ENCODE measurements at regions not wholly inside any gene's neighbourhood (a gene's known extent, or its start where the extent isn't known, plus 50 kb on each side); places are given as distances from the start of the nearest gene placed in this dataset.

- no peak for TF ChIP-seq CTCF (IDR thresholded peaks at IDR 0.05; ENCODE audit: low read depth, low read length)
Observed at GRCh38 chr10:94084344-94084743, 90.6 kb downstream of the PLCE1 start.

GRCh38 chr10:94085288-94085687 is 91.6 kb downstream of the PLCE1 start:
- Histone ChIP-seq H3K4me3 (ENCODE audit: low read depth, low read length) (no peak overlapping the region), H3K27me3 (ENCODE audit: control insufficient read depth, insufficient read depth, low read length) (no peaks in the 10 kb centered on the region), H3K27ac (ENCODE audit: low read depth, low read length) (no peak overlapping the region), H3K9me3 (ENCODE audit: control insufficient read depth, insufficient read depth, low read length) (no peaks in the 10 kb centered on the region)
- CTCF ChIA-PET: interaction anchor here (1.0 to 3.0 kb wide), 4 partner anchors 9 to 361 kb away, joined by 3 to 11 read pairs (median 6); no protein-coding TSS in a partner anchor
- no peak for DNase-seq (ENCODE audit: low read depth, low spot score)
- POLR2A ChIA-PET: no interaction called here
- TF ChIP-seq CTCF (IDR thresholded peaks at IDR 0.05; ENCODE audit: low read depth, low read length): no peak

More at GRCh38 chr10:94084344-94084743, 90.6 kb downstream of the PLCE1 start:
- no peak overlapping the region for H3K4me3 ChIP-seq (ENCODE audit: low read depth, low read length)
- DNase-seq (ENCODE audit: low read depth, low spot score): no peak
- H3K27ac ChIP-seq (ENCODE audit: low read depth, low read length): no peak overlapping the region
- CTCF ChIA-PET: interaction anchor here (1.2 to 3.0 kb wide), 3 partner anchors 168 to 360 kb away, joined by 6 to 11 read pairs (median 8); no protein-coding TSS in a partner anchor
- H3K27me3 ChIP-seq (ENCODE audit: control insufficient read depth, insufficient read depth, low read length): no peaks in the 10 kb centered on the region
- no peaks in the 10 kb centered on the region for H3K9me3 ChIP-seq (ENCODE audit: control insufficient read depth, insufficient read depth, low read length)
- POLR2A ChIA-PET: no interaction called here

- H3K27me3 ChIP-seq (ENCODE audit: control insufficient read depth, insufficient read depth, low read length): no peaks in the 10 kb centered on the region
- H3K27ac ChIP-seq (ENCODE audit: low read depth, low read length): no peak overlapping the region
- no peak overlapping the region for H3K4me3 ChIP-seq (ENCODE audit: low read depth, low read length)
- no peaks in the 10 kb centered on the region for H3K9me3 ChIP-seq (ENCODE audit: control insufficient read depth, insufficient read depth, low read length)
- no peak for DNase-seq (ENCODE audit: low read depth, low spot score)
- ChIA-PET POLR2A (no interaction called here), CTCF (interaction anchor here (0.7 to 3.0 kb wide), 5 partner anchors 10 to 360 kb away, joined by 3 to 11 read pairs (median 3); no protein-coding TSS in a partner anchor)
- TF ChIP-seq CTCF (IDR thresholded peaks at IDR 0.05; ENCODE audit: low read depth, low read length): no peak
Observed at GRCh38 chr10:94085766-94086437, 92.2 kb downstream of the PLCE1 start.

- no peaks in the 10 kb centered on the region for H3K27me3 ChIP-seq (ENCODE audit: control insufficient read depth, insufficient read depth, low read length)
- no peak for TF ChIP-seq CTCF (IDR thresholded peaks at IDR 0.05; ENCODE audit: low read depth, low read length)
- no peak overlapping the region for H3K27ac ChIP-seq (ENCODE audit: low read depth, low read length)
- peak; percentile 34 for DNase-seq (ENCODE audit: low read depth, low spot score)
- ChIA-PET POLR2A (no interaction called here), CTCF (interaction anchor here (0.7 kb wide), 1 partner anchor 374 kb away, joined by 3 read pairs; no protein-coding TSS in a partner anchor)
- no peak overlapping the region for H3K4me3 ChIP-seq (ENCODE audit: low read depth, low read length)
- H3K9me3 ChIP-seq (ENCODE audit: control insufficient read depth, insufficient read depth, low read length): no peaks in the 10 kb centered on the region
Observed at GRCh38 chr10:94088926-94089381, 95.2 kb downstream of the PLCE1 start.

- no peaks in the 10 kb centered on the region for H3K27me3 ChIP-seq (ENCODE audit: control insufficient read depth, insufficient read depth, low read length)
- H3K4me3 ChIP-seq (ENCODE audit: low read depth, low read length): no peak overlapping the region
- H3K27ac ChIP-seq (ENCODE audit: low read depth, low read length): no peak overlapping the region
- POLR2A ChIA-PET: no interaction called here
- no peak for DNase-seq (ENCODE audit: low read depth, low spot score)
- CTCF ChIA-PET: no interaction called here
- H3K9me3 ChIP-seq (ENCODE audit: control insufficient read depth, insufficient read depth, low read length): no peaks in the 10 kb centered on the region
- TF ChIP-seq CTCF (IDR thresholded peaks at IDR 0.05; ENCODE audit: low read depth, low read length): no peak
Observed at GRCh38 chr10:94091649-94092048, 97.9 kb downstream of the PLCE1 start.

Data from AG04450 (cell line).